Glomerular visceral epithelial cell (primary cell): ENCODE measurements at regions not wholly inside any gene's neighbourhood (a gene's known extent, or its start where the extent isn't known, plus 50 kb on each side); places are given as distances from the start of the nearest gene placed in this dataset.
"Not testable (repeated sequence)": the region's sequence is repeated elsewhere in the genome, so short reads cannot be mapped to it uniquely, and the experiment has no call there.

Experiments
- DNase-seq: peaks from one replicate; pipeline ENCODE4 v3.0.0-alpha.2; 2016; ENCODE audit errors: extremely low spot score

GRCh38 chr4:13762130-13762529 is 134.6 kb upstream of the BOD1L1 start:
- DNase-seq = no peak

GRCh38 chr4:13763707-13764106 is 136.2 kb upstream of the BOD1L1 start:
- no peak for DNase-seq

- no peak for DNase-seq
Observed at GRCh38 chr4:13765539-13765938, 138.0 kb upstream of the BOD1L1 start.

- no peak for DNase-seq
Observed at GRCh38 chr4:13766761-13767540, 139.4 kb upstream of the BOD1L1 start.

GRCh38 chr4:13777341-13777740 is 149.8 kb upstream of the BOD1L1 start:
- no peak for DNase-seq

GRCh38 chr4:13778367-13778766 is 150.8 kb upstream of the BOD1L1 start:
- DNase-seq = no peak

- DNase-seq = no peak
Observed at GRCh38 chr4:13782231-13782630, 154.7 kb upstream of the BOD1L1 start.

- no peak for DNase-seq
Observed at GRCh38 chr4:13783800-13784411, 156.4 kb upstream of the BOD1L1 start.

- DNase-seq = no peak
Observed at GRCh38 chr4:13793020-13793710, 165.6 kb upstream of the BOD1L1 start.

- no peak for DNase-seq
Observed at GRCh38 chr4:13794819-13795565, 167.5 kb upstream of the BOD1L1 start.

GRCh38 chr4:13797061-13797460 is 169.5 kb upstream of the BOD1L1 start:
- DNase-seq = no peak

- no peak for DNase-seq
Observed at GRCh38 chr4:13815231-13815630, 187.7 kb upstream of the BOD1L1 start.

- no peak for DNase-seq
Observed at GRCh38 chr4:13816472-13816871, 188.9 kb upstream of the BOD1L1 start.

GRCh38 chr4:13821522-13821921 is 194.0 kb upstream of the BOD1L1 start:
- no peak for DNase-seq

- not testable (repeated sequence) for DNase-seq
Observed at GRCh38 chr4:13825822-13826221, 198.3 kb upstream of the BOD1L1 start.

GRCh38 chr4:13829457-13829856 is 201.9 kb upstream of the BOD1L1 start:
- no peak for DNase-seq

GRCh38 chr4:13830449-13830848 is 202.9 kb upstream of the BOD1L1 start:
- DNase-seq = no peak

- DNase-seq = no peak
Observed at GRCh38 chr4:13833171-13833804, 205.8 kb upstream of the BOD1L1 start.

- DNase-seq = no peak
Observed at GRCh38 chr4:13836946-13837912, 209.7 kb upstream of the BOD1L1 start.

- DNase-seq = no peak
Observed at GRCh38 chr4:13840502-13841190, 213.1 kb upstream of the BOD1L1 start.
